ENCODE measurements at regions not wholly inside any gene's neighbourhood (a gene's known extent, or its start where the extent isn't known, plus 50 kb on each side); places are given as distances from the start of the nearest gene placed in this dataset.

DNA sequence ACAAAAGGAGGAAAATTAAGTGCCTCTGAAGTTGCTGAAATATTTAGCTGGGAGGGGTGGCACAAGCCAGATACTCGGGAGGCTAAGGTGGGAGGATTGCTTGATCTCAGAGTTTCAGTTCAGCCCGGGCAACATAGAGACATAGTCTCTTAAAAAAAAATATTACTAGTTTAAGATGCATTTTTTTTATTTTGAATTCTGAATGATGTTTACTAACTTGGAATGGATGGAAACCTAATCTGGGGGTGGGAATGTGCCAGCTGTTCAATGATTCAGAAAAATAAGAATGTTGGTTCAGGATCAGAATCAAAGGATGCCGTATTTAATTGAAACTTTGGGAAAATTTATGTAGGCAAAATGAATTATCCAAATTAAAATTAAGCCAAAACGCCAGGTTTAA lies 167.2 kb upstream of the ANK2 start:
- Histone ChIP-seq H3K36me3 (no peaks in the 10 kb centered on the region), H3K4me1 (no peaks in the 10 kb centered on the region), H3K27me3 (no peaks in the 10 kb centered on the region), H3K9me3 (no peaks in the 10 kb centered on the region), H3K27ac (no peak overlapping the region), H3K4me3 (no peak overlapping the region)
- TF ChIP-seq POLR2AphosphoS5 (IDR thresholded peaks at IDR 0.05): no peak
- no peak for TF ChIP-seq POLR2A (IDR thresholded peaks at IDR 0.05)
- TF ChIP-seq, protein P1, sequence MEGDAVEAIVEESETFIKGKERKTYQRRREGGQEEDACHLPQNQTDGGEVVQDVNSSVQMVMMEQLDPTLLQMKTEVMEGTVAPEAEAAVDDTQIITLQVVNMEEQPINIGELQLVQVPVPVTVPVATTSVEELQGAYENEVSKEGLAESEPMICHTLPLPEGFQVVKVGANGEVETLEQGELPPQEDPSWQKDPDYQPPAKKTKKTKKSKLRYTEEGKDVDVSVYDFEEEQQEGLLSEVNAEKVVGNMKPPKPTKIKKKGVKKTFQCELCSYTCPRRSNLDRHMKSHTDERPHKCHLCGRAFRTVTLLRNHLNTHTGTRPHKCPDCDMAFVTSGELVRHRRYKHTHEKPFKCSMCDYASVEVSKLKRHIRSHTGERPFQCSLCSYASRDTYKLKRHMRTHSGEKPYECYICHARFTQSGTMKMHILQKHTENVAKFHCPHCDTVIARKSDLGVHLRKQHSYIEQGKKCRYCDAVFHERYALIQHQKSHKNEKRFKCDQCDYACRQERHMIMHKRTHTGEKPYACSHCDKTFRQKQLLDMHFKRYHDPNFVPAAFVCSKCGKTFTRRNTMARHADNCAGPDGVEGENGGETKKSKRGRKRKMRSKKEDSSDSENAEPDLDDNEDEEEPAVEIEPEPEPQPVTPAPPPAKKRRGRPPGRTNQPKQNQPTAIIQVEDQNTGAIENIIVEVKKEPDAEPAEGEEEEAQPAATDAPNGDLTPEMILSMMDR (IDR thresholded peaks at IDR 0.05): no peak
- TF ChIP-seq EP300 (IDR thresholded peaks at IDR 0.05; ENCODE audit: low read depth): no peak
- intact Hi-C loops (cut with DNase I; ENCODE audit: low total_unique reads) (no loop called here), in situ Hi-C loops (cut with MboI; ENCODE audit: low pct_ligation_motif_present in 1 of 4, low pct_unique_long_range_greater_than_20kb in 1 of 4, low sequenced_read_pairs in 3 of 4) (no loop called here)
- WGBS, 2 donors (ENCODE audit: low coverage in 1 of 2): 71 to 72% methylated on average over 4 of the region's 4 CpGs
- no peak for DNase-seq

DNA sequence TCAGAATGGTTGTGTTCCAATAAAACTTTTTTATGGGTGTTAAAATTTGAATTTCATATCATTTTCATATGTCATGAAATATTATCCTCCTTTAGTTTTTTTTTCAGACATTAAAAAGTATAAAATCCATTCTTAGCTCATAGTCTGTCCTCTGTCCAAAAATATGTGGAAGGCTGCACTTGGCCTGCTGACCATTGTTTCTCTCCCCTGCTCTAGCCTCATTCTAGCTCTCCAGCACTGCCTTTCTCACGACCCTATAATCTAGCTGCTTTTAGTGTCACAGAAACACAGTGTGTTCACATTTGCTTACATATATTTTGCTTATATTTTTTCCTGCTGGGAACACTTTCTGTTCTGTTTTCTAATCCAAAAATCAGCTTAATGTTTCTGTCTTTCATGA lies 165.0 kb upstream of the ANK2 start:
- 22 to 47% methylated on average over 1 of the region's 1 CpG for WGBS, 2 donors (ENCODE audit: low coverage in 1 of 2)
- no peak overlapping the region for H3K4me3 ChIP-seq
- TF ChIP-seq, protein P1 (IDR thresholded peaks at IDR 0.05): no peak
- no peak for TF ChIP-seq EP300 (IDR thresholded peaks at IDR 0.05; ENCODE audit: low read depth)
- TF ChIP-seq POLR2A (IDR thresholded peaks at IDR 0.05): no peak
- TF ChIP-seq POLR2AphosphoS5 (IDR thresholded peaks at IDR 0.05): no peak
- no peaks in the 10 kb centered on the region for H3K4me1 ChIP-seq
- H3K27me3 ChIP-seq: no peaks in the 10 kb centered on the region
- in situ Hi-C loops (cut with MboI; ENCODE audit: low pct_ligation_motif_present in 1 of 4, low pct_unique_long_range_greater_than_20kb in 1 of 4, low sequenced_read_pairs in 3 of 4): no loop called here
- no peak overlapping the region for H3K27ac ChIP-seq
- DNase-seq: no peak
- intact Hi-C loops (cut with DNase I; ENCODE audit: low total_unique reads): no loop called here
- H3K9me3 ChIP-seq: no peaks in the 10 kb centered on the region
- no peaks in the 10 kb centered on the region for H3K36me3 ChIP-seq

DNA sequence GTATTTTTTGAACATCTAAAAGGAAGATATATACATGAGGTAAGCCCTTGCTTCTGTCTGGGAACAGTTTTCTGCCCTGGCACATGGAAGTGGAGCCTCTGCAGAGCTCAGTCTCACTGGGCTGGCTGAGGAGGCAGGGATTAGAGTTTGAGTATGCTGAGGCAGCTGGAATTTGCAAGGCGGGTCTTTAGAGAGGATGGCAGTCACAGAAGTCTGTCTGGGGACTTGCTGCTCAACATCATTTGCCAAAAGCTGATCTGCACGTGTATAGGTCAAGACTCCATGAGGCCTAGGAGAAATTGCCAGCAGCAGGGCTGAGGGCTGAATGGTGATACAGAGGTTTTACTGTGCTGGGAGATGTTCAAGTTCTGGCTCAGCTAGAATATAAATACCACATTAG lies 163.6 kb upstream of the ANK2 start:
- 67% methylated on average over 2 of the region's 2 CpGs for WGBS, 2 donors (ENCODE audit: low coverage in 1 of 2)
- intact Hi-C loops (cut with DNase I; ENCODE audit: low total_unique reads) (no loop called here), in situ Hi-C loops (cut with MboI; ENCODE audit: low pct_ligation_motif_present in 1 of 4, low pct_unique_long_range_greater_than_20kb in 1 of 4, low sequenced_read_pairs in 3 of 4) (no loop called here)
- no peak overlapping the region for H3K27ac ChIP-seq
- H3K36me3 ChIP-seq: no peaks in the 10 kb centered on the region
- H3K9me3 ChIP-seq: no peaks in the 10 kb centered on the region
- H3K4me3 ChIP-seq: no peak overlapping the region
- H3K27me3 ChIP-seq: no peaks in the 10 kb centered on the region
- DNase-seq: no peak
- TF ChIP-seq, protein P1 (IDR thresholded peaks at IDR 0.05): no peak
- TF ChIP-seq POLR2A (IDR thresholded peaks at IDR 0.05) (no peak), POLR2AphosphoS5 (IDR thresholded peaks at IDR 0.05) (no peak)
- H3K4me1 ChIP-seq: no peaks in the 10 kb centered on the region

DNA sequence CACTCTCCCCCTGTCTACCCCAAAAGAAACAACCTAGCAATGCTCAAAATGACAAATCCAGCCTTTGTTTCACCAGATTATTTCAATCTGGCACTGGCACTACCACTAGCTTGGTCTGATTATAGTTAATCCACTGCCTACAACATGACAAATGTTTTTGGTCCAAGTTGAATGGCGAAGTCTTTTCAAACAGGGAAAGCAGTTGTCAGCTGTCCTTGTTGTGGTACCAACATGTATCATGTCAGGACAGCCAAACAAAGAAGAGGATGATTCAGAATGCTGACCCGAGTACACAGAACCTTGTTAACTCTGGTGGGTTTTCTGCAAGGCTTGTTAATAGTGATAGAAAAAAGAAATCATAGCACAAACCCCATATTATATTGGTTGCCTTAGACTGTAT lies 160.8 kb upstream of the ANK2 start:
- in situ Hi-C loops (cut with MboI; ENCODE audit: low pct_ligation_motif_present in 1 of 4, low pct_unique_long_range_greater_than_20kb in 1 of 4, low sequenced_read_pairs in 3 of 4) (no loop called here), intact Hi-C loops (cut with DNase I; ENCODE audit: low total_unique reads) (no loop called here)
- 40 to 61% methylated on average over 1 to 2 of the region's 2 CpGs for WGBS, 2 donors (ENCODE audit: low coverage in 1 of 2)
- no peak for DNase-seq
- TF ChIP-seq EP300 (IDR thresholded peaks at IDR 0.05; ENCODE audit: low read depth) (no peak), POLR2AphosphoS5 (IDR thresholded peaks at IDR 0.05) (no peak), POLR2A (IDR thresholded peaks at IDR 0.05) (no peak)
- TF ChIP-seq, protein P1 (IDR thresholded peaks at IDR 0.05): no peak
- no peaks in the 10 kb centered on the region for H3K9me3 ChIP-seq
- no peaks in the 10 kb centered on the region for H3K27me3 ChIP-seq
- H3K4me1 ChIP-seq: no peaks in the 10 kb centered on the region
- H3K27ac ChIP-seq: peak overlapping the region in 1 of 4 donors; percentile 3
- no peaks in the 10 kb centered on the region for H3K36me3 ChIP-seq
- H3K4me3 ChIP-seq: no peak overlapping the region

Measured in transverse colon (tissue), 4 donors.